ENCODE measurements at regions not wholly inside any gene's neighbourhood (a gene's known extent, or its start where the extent isn't known, plus 50 kb on each side); places are given as distances from the start of the nearest gene placed in this dataset.

GRCh38 chr1:221431068-221431651 lies 310.7 kb downstream of the DUSP10 start:
- Histone ChIP-seq H3K36me3 (ENCODE audit: control insufficient read depth in 2 of 2, insufficient read depth in 2 of 2, low read length in 1 of 2) (no peaks in the 10 kb centered on the region), H3K27me3 (replicated peaks in 1 of 2; ENCODE audit: control insufficient read depth in 2 of 2, insufficient read depth in 2 of 2, low read length in 1 of 2) (no peaks in the 10 kb centered on the region), H4K20me1 (ENCODE audit: control insufficient read depth, insufficient read depth) (no peaks in the 10 kb centered on the region), H3K4me1 (ENCODE audit: control insufficient read depth, insufficient read depth, low read length) (no peaks in the 10 kb centered on the region), H3K79me2 (ENCODE audit: control insufficient read depth, insufficient read depth, low read length) (no peaks in the 10 kb centered on the region), H3K4me2 (ENCODE audit: control insufficient read depth, insufficient read depth) (no peak overlapping the region), H3K9me3 (replicated peaks; ENCODE audit: control insufficient read depth, insufficient read depth, low read length) (no peaks in the 10 kb centered on the region; the same call in 2 of the 3 replicates), H3K9ac (ENCODE audit: control insufficient read depth, insufficient read depth, low read length) (no peak overlapping the region), H3K4me3 (no peak overlapping the region), H2AFZ (ENCODE audit: control insufficient read depth, low read depth, low read length) (no peak overlapping the region), H3K27ac (ENCODE audit: control insufficient read depth, insufficient read depth) (no peak overlapping the region)
- in situ Hi-C loops (cut with MboI) = no loop called here
- ChIA-PET POLR2A (no interaction called here), RAD21 (ENCODE audit: unreplicated experiment) (interaction anchor here (0.8 to 2.2 kb wide), 4 partner anchors 167 to 1024 kb away, joined by 3 to 21 read pairs (median 4); no protein-coding TSS in a partner anchor), SMC1A (ENCODE audit: uncharacterized antibody, unreplicated experiment) (interaction anchor here (0.7 to 2.0 kb wide), 12 partner anchors 9 to 1025 kb away, joined by 3 to 8 read pairs (median 4); no protein-coding TSS in a partner anchor), CTCF (interaction anchor here (0.5 to 8.5 kb wide), 10 partner anchors 8 to 1212 kb away, joined by 3 to 142 read pairs (median 3); no protein-coding TSS in a partner anchor)
- TF ChIP-seq RELA (IDR thresholded peaks at IDR 0.05; ENCODE audit: borderline replicate concordance, partially characterized antibody) = no peak
- TF ChIP-seq CEBPB (IDR thresholded peaks at IDR 0.05; ENCODE audit: borderline replicate concordance in 1 of 2, low read depth in 2 of 2, low read length in 2 of 2) = no peak
- no peak for TF ChIP-seq IRF5 (IDR thresholded peaks at IDR 0.05; ENCODE audit: borderline replicate concordance)
- no peak; a peak in 1 of 6 replicates for TF ChIP-seq CTCF (IDR thresholded peaks at IDR 0.05 in 2 of 3, conservative IDR thresholded peaks at IDR 0.05 in 1 of 3; ENCODE audit: control insufficient read depth in 2 of 3, extremely low read depth in 1 of 3, insufficient read depth in 1 of 3, low read depth in 3 of 3, low read length in 3 of 3)
- TF ChIP-seq KDM1A (IDR thresholded peaks at IDR 0.05; ENCODE audit: borderline replicate concordance) = no peak
- TF ChIP-seq RFX5 (IDR thresholded peaks at IDR 0.05; ENCODE audit: low read depth, low read length) = no peak
- no peak for TF ChIP-seq ETV6 (conservative IDR thresholded peaks at IDR 0.05 in 1 of 2, IDR thresholded peaks at IDR 0.05 in 1 of 2; ENCODE audit: borderline replicate concordance in 1 of 2, low read depth in 1 of 2)
- TF ChIP-seq SRF (IDR thresholded peaks at IDR 0.05; ENCODE audit: low read depth in 2 of 2, low read length in 2 of 2) = no peak
- no peak for FAIRE-seq
- 52% methylated on average over 2 of the region's 2 CpGs for WGBS (ENCODE audit: insufficient coverage, insufficient replicate concordance, low lambda C conversion rate, missing lambda C conversion rate)
- BruUV-seq (replicated peaks) = no TSS peak
- no peak for ATAC-seq
- intact Hi-C loops (cut with micrococcal nuclease; ENCODE audit: unreplicated experiment) = loop anchor here (10.0 kb wide), 2 partner anchors 166 to 1024 kb away; no protein-coding TSS in a partner anchor
- no peak for DNase-seq (ENCODE audit: low read depth, low spot score)
